ENCODE measurements at regions not wholly inside any gene's neighbourhood (a gene's known extent, or its start where the extent isn't known, plus 50 kb on each side); places are given as distances from the start of the nearest gene placed in this dataset.
A peak's percentile ranks its signal among the peaks of the same experiment; 100 is the strongest.
"Not testable (repeated sequence)": the region's sequence is repeated elsewhere in the genome, so short reads cannot be mapped to it uniquely, and the experiment has no call there.

DNA sequence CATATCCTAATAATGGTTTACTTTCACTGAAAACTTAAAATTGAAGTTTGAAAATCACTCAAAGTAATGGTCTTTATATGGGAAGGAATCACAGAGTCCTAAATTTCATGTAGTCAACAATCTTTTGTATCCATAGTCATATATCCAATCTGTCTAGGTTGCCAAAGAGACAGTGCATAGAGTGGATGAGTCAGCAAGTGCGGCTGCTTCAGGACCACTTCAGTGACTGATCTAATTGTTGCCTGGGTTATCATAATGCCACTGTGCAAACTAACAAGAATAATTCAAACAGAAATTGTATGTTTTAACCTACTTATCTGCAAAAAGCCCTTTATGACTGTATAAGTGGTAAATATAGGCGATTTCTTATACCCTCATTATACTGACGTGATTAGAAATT, 211.3 kb upstream of the PRR16 start:
- DNase-seq: peak; percentile 10

DNA sequence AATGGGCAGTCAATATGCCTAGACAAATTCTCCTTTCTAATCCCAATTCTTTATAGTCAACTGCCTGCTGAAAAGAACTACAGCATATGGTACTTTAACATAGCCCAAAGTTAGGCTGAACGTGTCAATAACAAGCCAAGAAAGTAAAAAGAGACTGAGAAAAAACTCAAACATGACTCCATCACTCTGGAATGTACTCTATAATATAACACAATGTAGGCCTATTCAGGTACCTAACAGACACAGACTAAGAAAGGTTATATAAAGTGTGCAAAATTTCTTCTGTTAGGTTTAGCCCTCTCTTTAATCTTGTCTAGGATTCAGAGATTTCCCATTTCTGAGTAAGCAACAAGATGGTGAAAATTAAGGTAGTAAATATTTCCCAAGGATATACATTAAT, 209.7 kb upstream of the PRR16 start:
- DNase-seq: no peak

- no peak for DNase-seq
These were observed 208.9 kb upstream of the PRR16 start for GRCh38 chr5:120255214-120255613.

- DNase-seq: no peak
These were observed 207.7 kb upstream of the PRR16 start for GRCh38 chr5:120256376-120256775.

- DNase-seq: no peak
These were observed 206.6 kb upstream of the PRR16 start for GRCh38 chr5:120257358-120257971.

- DNase-seq: no peak
These were observed 206.0 kb upstream of the PRR16 start for GRCh38 chr5:120258123-120258522.

GRCh38 chr5:120260651-120261050, 203.4 kb upstream of the PRR16 start:
- no peak for DNase-seq

DNA sequence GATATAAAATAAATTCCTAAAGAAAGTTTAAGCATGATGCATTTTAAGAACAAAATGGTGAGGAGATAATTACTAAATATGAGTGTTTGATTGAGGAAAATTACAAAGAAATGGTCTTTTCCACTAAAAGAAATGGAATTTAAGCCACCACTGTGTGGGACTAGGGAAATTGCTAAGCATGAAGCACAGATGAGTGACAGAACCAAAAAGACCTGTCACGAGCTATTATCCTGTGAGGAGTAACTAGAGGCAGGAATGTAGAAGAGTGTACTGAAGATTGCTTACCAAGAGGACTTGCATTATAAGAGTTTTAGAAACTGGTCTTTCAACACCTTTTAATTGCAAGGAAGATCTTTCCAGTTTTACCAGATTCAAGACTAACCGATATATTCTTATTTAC, 193.6 kb upstream of the PRR16 start:
- no peak for DNase-seq

- no peak for DNase-seq
These were observed 170.3 kb upstream of the PRR16 start for GRCh38 chr5:120293796-120294195.

GRCh38 chr5:120297616-120298015, 166.5 kb upstream of the PRR16 start:
- DNase-seq: no peak

- no peak for DNase-seq
These were observed 165.1 kb upstream of the PRR16 start for GRCh38 chr5:120298981-120299380.

- no peak for DNase-seq
These were observed 159.4 kb upstream of the PRR16 start for GRCh38 chr5:120304663-120305062.

GRCh38 chr5:120306303-120306702, 157.8 kb upstream of the PRR16 start:
- DNase-seq: no peak

GRCh38 chr5:120314191-120314590, 149.9 kb upstream of the PRR16 start:
- DNase-seq: no peak

DNA sequence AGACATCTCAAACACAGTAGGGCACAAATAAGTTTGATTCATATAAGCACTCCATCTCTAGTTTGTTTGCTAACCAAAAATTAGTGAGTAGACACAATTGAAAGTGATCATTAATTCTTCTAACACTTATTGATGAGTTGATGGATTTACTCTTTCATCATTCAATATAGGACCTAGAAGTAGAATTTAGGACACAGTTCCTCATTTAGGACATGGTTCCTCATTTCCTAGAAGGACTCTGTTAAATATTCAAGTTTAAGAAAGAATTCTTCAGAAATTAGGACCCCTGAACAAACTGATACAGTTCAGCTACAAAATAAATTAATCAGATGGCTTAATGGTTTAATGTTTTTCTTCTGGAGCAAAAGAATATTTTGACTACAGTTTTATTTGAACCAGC, 143.5 kb upstream of the PRR16 start:
- DNase-seq: no peak

- no peak for DNase-seq
These were observed 137.4 kb upstream of the PRR16 start for GRCh38 chr5:120326651-120327050.

- DNase-seq: no peak
These were observed 136.9 kb upstream of the PRR16 start for GRCh38 chr5:120327180-120327579.

GRCh38 chr5:120329095-120329494, 135.0 kb upstream of the PRR16 start:
- no peak for DNase-seq

- DNase-seq: no peak
These were observed 133.5 kb upstream of the PRR16 start for GRCh38 chr5:120330558-120330957.

GRCh38 chr5:120344181-120344580, 119.9 kb upstream of the PRR16 start:
- no peak for DNase-seq

GRCh38 chr5:120345947-120346346, 118.2 kb upstream of the PRR16 start:
- no peak for DNase-seq

- not testable (repeated sequence) for DNase-seq
These were observed 113.0 kb upstream of the PRR16 start for GRCh38 chr5:120351071-120351470.

- DNase-seq: no peak
These were observed 110.0 kb upstream of the PRR16 start for GRCh38 chr5:120354126-120354525.

GRCh38 chr5:120358949-120359348, 105.2 kb upstream of the PRR16 start:
- no peak for DNase-seq

DNA sequence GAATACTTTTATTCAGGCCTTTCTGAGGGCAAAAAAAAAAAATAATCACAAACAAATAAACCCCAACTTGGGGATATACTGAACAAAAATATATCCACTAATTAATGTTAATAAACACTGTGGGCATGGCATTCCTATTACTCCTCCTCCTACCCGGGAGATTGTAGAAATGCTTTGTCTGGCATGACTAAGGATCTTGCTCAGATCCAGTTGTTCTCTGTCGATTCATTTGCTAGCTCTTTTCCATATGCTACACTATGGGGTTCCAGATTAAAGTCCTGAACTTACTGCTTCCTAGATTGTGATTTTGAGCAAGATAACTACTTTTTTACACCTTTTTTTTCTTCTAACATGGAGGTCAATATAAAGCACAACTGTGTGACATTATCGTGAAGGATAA, 102.2 kb upstream of the PRR16 start:
- no peak for DNase-seq

- DNase-seq: no peak
These were observed 101.7 kb upstream of the PRR16 start for GRCh38 chr5:120362426-120362825.
